HUES48 (cell line): ENCODE measurements at regions not wholly inside any gene's neighbourhood (a gene's known extent, or its start where the extent isn't known, plus 50 kb on each side); places are given as distances from the start of the nearest gene placed in this dataset.

Experiments used
- H3K27ac ChIP-seq: one replicate; pipeline ENCODE4 v1.7.0; 2013; ENCODE audit warnings: low read depth, low read length, inconsistent platforms
- H3K27me3 ChIP-seq: 2 replicates; pipeline ENCODE4 v1.6.1; 2013; ENCODE audit warnings: mild to moderate bottlenecking, low read length; ENCODE audit not compliant: control insufficient read depth, insufficient read depth
- H3K36me3 ChIP-seq: 2 replicates; pipeline ENCODE4 v1.6.1; 2013; ENCODE audit warnings: low read length; ENCODE audit not compliant: control insufficient read depth, insufficient read depth
- H3K4me1 ChIP-seq: 2 replicates; pipeline ENCODE4 v1.6.1; 2013; ENCODE audit warnings: mild to moderate bottlenecking, low read length; ENCODE audit not compliant: control insufficient read depth, insufficient read depth
- H3K4me3 ChIP-seq: 2 replicates; pipeline ENCODE4 v1.5.1; 2013; ENCODE audit warnings: mild to moderate bottlenecking, low read depth, low read length
- H3K9ac ChIP-seq: 2 replicates; pipeline ENCODE4 v1.6.1; 2013; ENCODE audit warnings: mild to moderate bottlenecking, low read depth, low read length, moderate library complexity
- H3K9me3 ChIP-seq: 2 replicates; pipeline ENCODE4 v1.6.1; 2013; ENCODE audit warnings: low read length; ENCODE audit not compliant: control insufficient read depth, insufficient read depth

DNA sequence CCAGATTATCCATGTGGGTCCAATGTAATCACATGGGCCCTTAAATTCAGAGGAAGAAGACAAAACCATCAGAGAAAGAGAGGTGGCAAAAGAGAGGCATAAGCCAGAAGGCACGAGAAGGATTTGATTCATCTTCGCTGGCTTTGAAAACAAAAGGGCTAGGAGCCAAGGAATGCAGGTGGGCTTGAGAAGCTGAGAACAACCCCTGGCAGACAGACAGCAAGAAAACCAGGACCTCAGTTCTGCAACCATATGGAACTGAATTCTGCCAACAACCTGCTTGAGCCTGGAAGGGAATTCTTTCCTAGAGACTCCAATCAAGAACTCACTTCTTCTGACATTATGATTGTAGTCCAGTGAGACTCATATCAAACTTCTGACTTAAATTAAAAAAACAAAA, 1531.8 kb downstream of the PCDH7 start:
- Histone ChIP-seq H3K9ac (no peak overlapping the region), H3K27ac (no peak overlapping the region), H3K9me3 (no peaks in the 10 kb centered on the region), H3K36me3 (no peaks in the 10 kb centered on the region), H3K4me3 (no peak overlapping the region), H3K4me1 (no peaks in the 10 kb centered on the region), H3K27me3 (no peaks in the 10 kb centered on the region)

- H3K9me3 ChIP-seq: no peaks in the 10 kb centered on the region
- no peak overlapping the region for H3K9ac ChIP-seq
- no peak overlapping the region for H3K4me3 ChIP-seq
- H3K4me1 ChIP-seq: no peaks in the 10 kb centered on the region
- H3K27ac ChIP-seq: no peak overlapping the region
- H3K36me3 ChIP-seq: no peaks in the 10 kb centered on the region
- no peaks in the 10 kb centered on the region for H3K27me3 ChIP-seq
These were observed 1534.0 kb downstream of the PCDH7 start for GRCh38 chr4:32254216-32254615.

GRCh38 chr4:32258986-32259385, 1538.8 kb downstream of the PCDH7 start:
- H3K27ac ChIP-seq: no peak overlapping the region
- no peak overlapping the region for H3K9ac ChIP-seq
- no peaks in the 10 kb centered on the region for H3K27me3 ChIP-seq
- no peaks in the 10 kb centered on the region for H3K36me3 ChIP-seq
- H3K4me3 ChIP-seq: no peak overlapping the region
- no peaks in the 10 kb centered on the region for H3K4me1 ChIP-seq
- H3K9me3 ChIP-seq: no peaks in the 10 kb centered on the region

GRCh38 chr4:32261196-32261595, 1541.0 kb downstream of the PCDH7 start:
- no peak overlapping the region for H3K27ac ChIP-seq
- H3K4me1 ChIP-seq: no peaks in the 10 kb centered on the region
- H3K36me3 ChIP-seq: no peaks in the 10 kb centered on the region
- H3K9me3 ChIP-seq: no peaks in the 10 kb centered on the region
- H3K9ac ChIP-seq: no peak overlapping the region
- no peaks in the 10 kb centered on the region for H3K27me3 ChIP-seq
- no peak overlapping the region for H3K4me3 ChIP-seq

DNA sequence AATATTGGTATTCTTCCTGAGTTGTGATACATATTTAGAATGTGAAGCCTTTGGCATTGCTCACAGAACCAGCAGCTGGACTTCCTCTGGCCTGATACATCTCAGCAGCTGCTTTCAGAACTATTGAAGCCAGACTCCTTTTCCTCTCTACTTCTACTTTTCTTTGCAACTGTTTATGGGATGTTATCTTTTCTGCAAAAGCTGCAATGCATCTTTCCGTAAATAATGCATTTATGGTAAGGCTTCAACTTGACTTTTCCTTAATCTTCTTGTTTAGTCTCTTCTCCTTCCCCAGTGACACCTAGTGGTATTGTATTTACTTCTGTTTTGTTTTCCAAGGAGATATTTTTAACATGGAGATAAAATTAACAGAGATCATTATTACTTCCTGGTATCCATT, 1548.7 kb downstream of the PCDH7 start:
- H3K4me3 ChIP-seq: no peak overlapping the region
- H3K36me3 ChIP-seq: no peaks in the 10 kb centered on the region
- no peak overlapping the region for H3K27ac ChIP-seq
- no peaks in the 10 kb centered on the region for H3K27me3 ChIP-seq
- H3K4me1 ChIP-seq: no peaks in the 10 kb centered on the region
- no peaks in the 10 kb centered on the region for H3K9me3 ChIP-seq
- H3K9ac ChIP-seq: no peak overlapping the region

DNA sequence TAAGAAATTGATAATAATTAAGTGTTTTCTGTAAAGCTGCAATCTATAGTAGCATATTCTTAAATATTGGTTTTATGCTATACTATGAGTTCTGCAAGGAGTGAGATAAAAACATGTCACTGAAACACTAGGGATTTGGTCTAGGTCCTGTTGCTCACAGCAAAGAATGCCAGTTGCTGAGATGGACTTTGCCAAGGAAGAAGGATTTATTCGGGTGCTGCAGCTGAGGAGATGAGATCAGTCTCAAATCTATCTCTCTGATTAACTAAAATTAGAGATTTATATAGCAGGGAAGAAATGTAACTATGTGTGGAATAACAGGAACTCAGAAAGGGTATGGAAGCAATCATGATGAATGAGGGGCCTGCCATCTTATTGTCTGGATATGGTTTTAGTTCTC, 1569.9 kb downstream of the PCDH7 start:
- H3K27me3 ChIP-seq: no peaks in the 10 kb centered on the region
- no peak overlapping the region for H3K4me3 ChIP-seq
- peaks cover 16% of the 10 kb centered on the region for H3K9me3 ChIP-seq
- H3K36me3 ChIP-seq: no peaks in the 10 kb centered on the region
- no peak overlapping the region for H3K9ac ChIP-seq
- no peak overlapping the region for H3K27ac ChIP-seq
- H3K4me1 ChIP-seq: no peaks in the 10 kb centered on the region

DNA sequence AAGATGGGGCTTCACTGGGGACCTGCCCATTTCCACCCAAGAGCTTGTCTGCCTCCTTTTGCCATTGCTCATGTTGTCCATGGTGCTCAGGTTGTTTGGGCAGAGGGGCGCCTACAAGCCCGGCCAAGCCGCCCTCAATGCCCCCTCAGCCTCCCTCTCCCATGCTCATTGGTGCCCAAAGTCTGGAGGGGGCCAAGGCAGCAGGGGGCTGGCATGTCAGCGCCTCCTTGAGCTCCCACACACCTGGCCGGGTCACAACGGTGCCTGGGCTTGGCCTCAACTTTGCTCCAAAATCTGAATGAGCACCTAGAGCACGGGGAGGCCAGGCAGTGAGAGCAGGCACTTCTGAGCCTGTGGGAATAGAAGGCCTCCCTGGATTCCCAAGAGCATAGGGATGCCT, 1598.8 kb downstream of the PCDH7 start:
- H3K9ac ChIP-seq: no peak overlapping the region
- H3K27me3 ChIP-seq: no peaks in the 10 kb centered on the region
- H3K4me1 ChIP-seq: no peaks in the 10 kb centered on the region
- no peak overlapping the region for H3K4me3 ChIP-seq
- H3K9me3 ChIP-seq: peaks cover 15% of the 10 kb centered on the region
- no peaks in the 10 kb centered on the region for H3K36me3 ChIP-seq
- no peak overlapping the region for H3K27ac ChIP-seq

DNA sequence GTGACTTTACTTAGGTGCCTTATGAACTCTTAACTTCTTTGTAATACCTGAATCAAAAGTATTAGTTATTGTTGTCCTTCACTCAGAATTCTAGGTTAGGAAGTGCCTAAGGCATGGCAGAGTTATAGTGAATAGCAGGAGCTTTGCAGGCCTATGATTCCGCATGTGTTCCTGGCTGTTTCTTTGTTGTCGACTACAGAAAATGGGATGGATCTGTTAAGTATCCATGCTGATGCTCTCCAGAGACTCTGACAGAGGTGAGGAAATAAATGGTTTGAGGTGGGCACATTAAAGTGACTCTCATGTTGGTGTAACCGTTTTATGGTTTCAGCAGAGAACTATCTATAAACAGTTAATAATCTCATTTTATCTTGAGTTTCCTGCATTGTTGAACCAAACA, 1601.3 kb downstream of the PCDH7 start:
- Histone ChIP-seq H3K4me3 (no peak overlapping the region), H3K27me3 (no peaks in the 10 kb centered on the region), H3K9me3 (peaks cover 15% of the 10 kb centered on the region), H3K4me1 (no peaks in the 10 kb centered on the region), H3K36me3 (no peaks in the 10 kb centered on the region), H3K27ac (no peak overlapping the region), H3K9ac (no peak overlapping the region)

DNA sequence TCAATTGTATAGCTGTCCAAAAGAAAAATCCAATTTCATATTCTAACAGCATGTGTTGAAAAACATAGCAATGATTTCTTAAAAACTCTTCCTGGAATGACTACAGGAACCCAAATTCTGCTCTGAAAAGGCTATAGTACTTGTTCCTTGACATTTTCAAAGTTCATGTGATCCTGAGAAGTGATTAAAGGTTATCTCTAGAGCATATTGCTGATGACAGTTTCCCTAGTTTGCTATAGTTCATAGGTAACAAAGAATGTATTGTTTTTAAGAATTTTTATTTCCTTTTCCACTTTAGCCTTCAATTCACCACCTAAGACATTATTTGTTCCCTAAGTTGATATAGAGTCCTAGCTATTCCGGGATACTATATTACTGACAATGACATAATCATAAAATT, 1614.6 kb downstream of the PCDH7 start:
- no peak overlapping the region for H3K27ac ChIP-seq
- no peaks in the 10 kb centered on the region for H3K36me3 ChIP-seq
- H3K9me3 ChIP-seq: no peaks in the 10 kb centered on the region
- H3K4me1 ChIP-seq: no peaks in the 10 kb centered on the region
- no peaks in the 10 kb centered on the region for H3K27me3 ChIP-seq
- no peak overlapping the region for H3K4me3 ChIP-seq
- H3K9ac ChIP-seq: no peak overlapping the region

- Histone ChIP-seq H3K27ac (no peak overlapping the region), H3K27me3 (no peaks in the 10 kb centered on the region), H3K4me3 (no peak overlapping the region), H3K36me3 (no peaks in the 10 kb centered on the region), H3K9me3 (no peaks in the 10 kb centered on the region), H3K4me1 (peaks cover 8% of the 10 kb centered on the region), H3K9ac (no peak overlapping the region)
These were observed 1617.2 kb downstream of the PCDH7 start for GRCh38 chr4:32337403-32337802.

DNA sequence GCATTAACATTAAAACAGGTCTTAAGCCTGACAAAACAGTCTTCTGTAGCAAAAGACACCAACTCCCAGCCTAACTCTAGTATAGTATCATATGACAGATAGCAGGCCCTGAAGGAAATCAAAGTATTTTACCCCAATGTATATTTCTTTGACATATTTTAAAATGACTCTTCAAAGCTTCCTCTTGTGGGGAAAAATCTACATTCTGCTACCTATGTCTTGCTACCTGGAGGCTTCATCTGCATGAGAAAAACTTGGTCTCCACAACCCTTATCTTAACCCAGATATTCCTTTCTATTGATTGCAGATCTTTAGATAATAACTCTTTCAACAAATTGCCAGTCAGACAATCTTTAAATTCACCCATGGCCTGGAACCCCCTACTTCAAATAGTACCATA, 1620.4 kb downstream of the PCDH7 start:
- H3K9me3 ChIP-seq: no peaks in the 10 kb centered on the region
- no peak overlapping the region for H3K4me3 ChIP-seq
- peaks cover 8% of the 10 kb centered on the region for H3K4me1 ChIP-seq
- no peak overlapping the region for H3K27ac ChIP-seq
- H3K36me3 ChIP-seq: no peaks in the 10 kb centered on the region
- no peaks in the 10 kb centered on the region for H3K27me3 ChIP-seq
- H3K9ac ChIP-seq: no peak overlapping the region

GRCh38 chr4:32341342-32341741, 1621.2 kb downstream of the PCDH7 start:
- Histone ChIP-seq H3K36me3 (no peaks in the 10 kb centered on the region), H3K9me3 (no peaks in the 10 kb centered on the region), H3K27me3 (no peaks in the 10 kb centered on the region), H3K27ac (no peak overlapping the region), H3K4me3 (no peak overlapping the region), H3K4me1 (peaks cover 8% of the 10 kb centered on the region), H3K9ac (no peak overlapping the region)
